Vagina (tissue), 2 donors: ENCODE measurements at regions not wholly inside any gene's neighbourhood (a gene's known extent, or its start where the extent isn't known, plus 50 kb on each side); places are given as distances from the start of the nearest gene placed in this dataset.

Source experiments
- DNase-seq, 2 donors: peaks; one replicate each; pipeline ENCODE4 v3.0.0-alpha.2; 2017; ENCODE audit errors: extremely low spot score in 2 of 2
- H3K27ac ChIP-seq: fragments of 200-600 bp; sonication (generic); one replicate; pipeline ENCODE4 v1.5.1; 2019
- H3K27me3 ChIP-seq: fragments of 200-600 bp; sonication (generic); one replicate; pipeline ENCODE4 v1.5.1; 2019
- H3K36me3 ChIP-seq, 2 donors: fragments of 200-600 bp; sonication (generic); one replicate each; pipeline ENCODE4 v1.5.1; 2017 to 2019
- H3K4me1 ChIP-seq: fragments of 200-600 bp; sonication (generic); one replicate; pipeline ENCODE4 v1.5.1; 2019
- H3K4me3 ChIP-seq, 2 donors: fragments of 200-600 bp; sonication (generic); 1 replicate in 1 of 2; 2 replicates in 1 of 2; pipeline ENCODE4 v1.5.1; 2016 to 2019
- H3K9me3 ChIP-seq: fragments of 200-600 bp; sonication (generic); one replicate; pipeline ENCODE4 v1.5.1; 2019
- POLR2A ChIP-seq, 2 donors: fragments of 450-650 bp; IDR thresholded peaks; one replicate each; pipeline ENCODE4 v1.6.1; 2017; ENCODE audit warnings: antibody characterized with exemption in 2 of 2, mild to moderate bottlenecking in 2 of 2, moderate library complexity in 2 of 2
- POLR2AphosphoS5 ChIP-seq, 2 donors: sonication (generic); formaldehyde crosslinking; IDR thresholded peaks; one replicate each; pipeline ENCODE4 v1.9.0; 2017; ENCODE audit warnings: antibody characterized with exemption in 2 of 2, mild to moderate bottlenecking in 2 of 2, low read depth in 1 of 2; ENCODE audit not compliant: insufficient read depth in 1 of 2
- intact Hi-C: fragments of 100-400 bp; cut with DNase I; formaldehyde crosslinking; loops from one replicate; pipeline ENCODE4 v1.15.1; 2023
- TF ChIP-seq, protein P1 (sequence below), 3 experiments: fragments of 450-650 bp in 2 of 3; fragments of 200-600 bp in 1 of 3; sonication (generic) in 1 of 3; IDR thresholded peaks; one replicate each; pipeline ENCODE4 v1.5.1; 2017 to 2019; ENCODE audit warnings: antibody characterized with exemption in 3 of 3, mild to moderate bottlenecking in 2 of 3, moderate library complexity in 2 of 3

DNA sequence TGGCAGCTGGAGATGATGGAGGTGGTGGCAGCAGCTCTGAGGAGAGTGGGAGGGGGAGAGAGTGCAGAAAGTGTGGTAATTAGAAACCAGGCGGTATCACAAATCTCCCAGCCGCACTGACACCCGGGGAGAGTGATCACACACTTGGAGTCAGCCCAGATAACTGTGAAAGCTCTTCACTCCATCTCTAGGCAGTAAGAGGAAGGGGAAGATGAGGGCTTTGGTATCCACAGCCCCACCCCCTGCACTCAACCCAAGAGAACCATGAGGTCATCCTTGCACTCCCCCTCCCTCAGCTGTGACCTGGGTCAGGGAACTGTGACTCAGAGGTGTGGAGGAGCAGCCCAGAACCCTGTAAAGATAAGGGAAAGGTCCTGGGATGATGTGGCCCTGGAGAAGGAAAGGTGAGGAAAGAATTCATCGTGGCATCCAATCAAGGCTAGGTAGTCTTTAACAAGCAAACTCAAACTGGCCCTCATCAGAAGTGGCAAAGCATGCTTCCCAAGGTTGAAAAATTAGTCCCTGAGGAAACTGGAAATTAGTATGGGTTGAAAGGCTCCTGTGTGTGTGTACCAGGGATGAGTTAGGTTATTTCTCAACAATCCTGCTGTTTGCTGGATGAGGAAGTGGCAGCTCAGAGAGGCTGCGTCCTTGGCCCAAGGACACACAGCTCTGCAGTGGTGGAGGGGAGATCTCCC, 111.0 kb upstream of the LHX5 start:
- no peak overlapping the region for H3K27ac ChIP-seq
- intact Hi-C loops, result no loop called here
- no peaks in the 10 kb centered on the region for H3K36me3 ChIP-seq
- DNase-seq, result no peak
- no peaks in the 10 kb centered on the region for H3K9me3 ChIP-seq
- no peaks in the 10 kb centered on the region for H3K4me1 ChIP-seq
- TF ChIP-seq POLR2AphosphoS5 (IDR thresholded peaks at IDR 0.05; ENCODE audit: insufficient read depth in 1 of 2, low read depth in 1 of 2) (no peak), POLR2A (IDR thresholded peaks at IDR 0.05) (no peak)
- TF ChIP-seq, protein P1, sequence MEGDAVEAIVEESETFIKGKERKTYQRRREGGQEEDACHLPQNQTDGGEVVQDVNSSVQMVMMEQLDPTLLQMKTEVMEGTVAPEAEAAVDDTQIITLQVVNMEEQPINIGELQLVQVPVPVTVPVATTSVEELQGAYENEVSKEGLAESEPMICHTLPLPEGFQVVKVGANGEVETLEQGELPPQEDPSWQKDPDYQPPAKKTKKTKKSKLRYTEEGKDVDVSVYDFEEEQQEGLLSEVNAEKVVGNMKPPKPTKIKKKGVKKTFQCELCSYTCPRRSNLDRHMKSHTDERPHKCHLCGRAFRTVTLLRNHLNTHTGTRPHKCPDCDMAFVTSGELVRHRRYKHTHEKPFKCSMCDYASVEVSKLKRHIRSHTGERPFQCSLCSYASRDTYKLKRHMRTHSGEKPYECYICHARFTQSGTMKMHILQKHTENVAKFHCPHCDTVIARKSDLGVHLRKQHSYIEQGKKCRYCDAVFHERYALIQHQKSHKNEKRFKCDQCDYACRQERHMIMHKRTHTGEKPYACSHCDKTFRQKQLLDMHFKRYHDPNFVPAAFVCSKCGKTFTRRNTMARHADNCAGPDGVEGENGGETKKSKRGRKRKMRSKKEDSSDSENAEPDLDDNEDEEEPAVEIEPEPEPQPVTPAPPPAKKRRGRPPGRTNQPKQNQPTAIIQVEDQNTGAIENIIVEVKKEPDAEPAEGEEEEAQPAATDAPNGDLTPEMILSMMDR (IDR thresholded peaks at IDR 0.05), result no peak
- H3K4me3 ChIP-seq, result no peak overlapping the region
- H3K27me3 ChIP-seq, result no peaks in the 10 kb centered on the region

DNA sequence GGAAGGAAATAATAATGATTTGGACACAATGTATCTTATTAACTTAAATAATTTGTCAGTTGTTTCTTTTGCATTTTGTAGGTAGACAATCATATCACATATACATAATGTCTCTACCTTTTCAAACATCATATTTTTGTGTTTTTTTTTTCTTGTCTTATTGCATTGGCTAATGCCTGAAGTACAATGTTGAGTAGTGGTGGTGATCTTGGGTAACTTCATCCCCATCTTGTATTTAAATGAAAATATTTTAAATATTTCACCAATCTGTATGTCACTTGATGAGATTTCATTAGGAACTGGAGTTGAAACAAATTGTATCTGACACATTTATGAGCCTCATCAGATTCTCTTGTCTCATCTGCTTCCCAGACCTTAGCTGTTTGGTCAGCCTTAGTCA, 109.7 kb upstream of the LHX5 start:
- no peaks in the 10 kb centered on the region for H3K36me3 ChIP-seq
- no peak for TF ChIP-seq POLR2AphosphoS5 (IDR thresholded peaks at IDR 0.05; ENCODE audit: insufficient read depth in 1 of 2, low read depth in 1 of 2)
- TF ChIP-seq, protein P1 (IDR thresholded peaks at IDR 0.05), result no peak
- no peak for TF ChIP-seq POLR2A (IDR thresholded peaks at IDR 0.05)
- H3K27ac ChIP-seq, result no peak overlapping the region
- H3K27me3 ChIP-seq, result no peaks in the 10 kb centered on the region
- H3K4me3 ChIP-seq, result no peak overlapping the region
- DNase-seq, result no peak
- H3K9me3 ChIP-seq, result no peaks in the 10 kb centered on the region
- intact Hi-C loops, result no loop called here
- no peaks in the 10 kb centered on the region for H3K4me1 ChIP-seq

DNA sequence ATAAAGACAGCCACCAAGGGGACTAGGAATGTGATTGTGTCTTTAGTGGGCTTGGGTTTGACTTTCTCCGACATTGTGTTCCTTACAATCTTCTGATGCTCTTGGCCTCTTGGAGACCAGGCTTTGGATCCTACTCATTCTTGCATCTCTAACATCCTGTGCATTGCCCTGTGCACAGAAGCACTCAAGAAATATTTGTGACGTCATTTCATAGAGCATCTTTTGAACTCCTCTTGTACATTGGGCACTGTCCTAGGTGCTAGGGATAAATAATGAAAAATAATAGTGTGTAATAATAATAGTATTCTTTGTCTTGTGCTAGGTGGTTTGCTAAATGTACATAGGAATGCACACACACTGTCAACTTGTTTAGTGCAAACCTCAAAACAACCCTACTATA, 108.8 kb upstream of the LHX5 start:
- no peak overlapping the region for H3K27ac ChIP-seq
- H3K27me3 ChIP-seq, result no peaks in the 10 kb centered on the region
- H3K36me3 ChIP-seq, result no peaks in the 10 kb centered on the region
- H3K4me3 ChIP-seq, result no peak overlapping the region
- TF ChIP-seq, protein P1 (IDR thresholded peaks at IDR 0.05), result no peak
- TF ChIP-seq POLR2A (IDR thresholded peaks at IDR 0.05) (no peak), POLR2AphosphoS5 (IDR thresholded peaks at IDR 0.05; ENCODE audit: insufficient read depth in 1 of 2, low read depth in 1 of 2) (no peak)
- no peaks in the 10 kb centered on the region for H3K4me1 ChIP-seq
- H3K9me3 ChIP-seq, result no peaks in the 10 kb centered on the region
- intact Hi-C loops, result no loop called here
- no peak for DNase-seq

DNA sequence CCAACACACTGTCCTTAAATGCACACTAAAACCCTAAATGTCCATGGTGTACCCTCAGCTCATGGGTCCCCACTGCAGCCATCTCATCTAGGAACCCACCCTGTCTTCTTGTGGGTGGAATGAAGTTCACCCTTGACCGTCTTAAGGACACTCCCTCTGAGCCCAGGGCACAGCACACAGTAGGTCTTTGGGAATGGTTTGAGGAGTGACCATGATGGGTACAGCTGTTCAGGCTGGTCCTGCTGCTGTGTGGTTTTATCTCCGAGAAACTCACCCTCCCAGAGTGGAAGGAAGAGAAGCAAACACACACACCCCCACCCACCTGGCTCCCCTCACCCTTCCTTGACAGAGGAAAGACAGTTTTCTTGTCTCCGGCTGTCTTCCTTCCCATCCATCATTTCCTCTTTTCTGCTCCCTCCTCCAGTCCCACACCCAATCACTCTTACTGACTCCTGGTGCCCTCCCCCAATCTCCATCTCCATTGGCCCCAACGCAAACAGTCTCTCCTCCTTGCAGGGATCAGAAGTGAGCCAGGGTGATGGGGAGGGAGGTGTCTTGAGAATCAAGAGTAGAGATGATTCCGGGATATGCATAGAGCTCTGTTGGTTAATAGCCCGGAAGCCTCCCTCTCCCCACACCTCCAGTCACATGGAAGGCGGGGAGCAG, 105.9 kb upstream of the LHX5 start:
- no peak overlapping the region for H3K27ac ChIP-seq
- TF ChIP-seq, protein P1 (IDR thresholded peaks at IDR 0.05), result no peak
- TF ChIP-seq POLR2A (IDR thresholded peaks at IDR 0.05), result no peak
- no peak for TF ChIP-seq POLR2AphosphoS5 (IDR thresholded peaks at IDR 0.05; ENCODE audit: insufficient read depth in 1 of 2, low read depth in 1 of 2)
- H3K9me3 ChIP-seq, result no peaks in the 10 kb centered on the region
- DNase-seq, result no peak
- no peak overlapping the region for H3K4me3 ChIP-seq
- H3K36me3 ChIP-seq, result no peaks in the 10 kb centered on the region
- intact Hi-C loops, result no loop called here
- no peaks in the 10 kb centered on the region for H3K27me3 ChIP-seq
- no peaks in the 10 kb centered on the region for H3K4me1 ChIP-seq

DNA sequence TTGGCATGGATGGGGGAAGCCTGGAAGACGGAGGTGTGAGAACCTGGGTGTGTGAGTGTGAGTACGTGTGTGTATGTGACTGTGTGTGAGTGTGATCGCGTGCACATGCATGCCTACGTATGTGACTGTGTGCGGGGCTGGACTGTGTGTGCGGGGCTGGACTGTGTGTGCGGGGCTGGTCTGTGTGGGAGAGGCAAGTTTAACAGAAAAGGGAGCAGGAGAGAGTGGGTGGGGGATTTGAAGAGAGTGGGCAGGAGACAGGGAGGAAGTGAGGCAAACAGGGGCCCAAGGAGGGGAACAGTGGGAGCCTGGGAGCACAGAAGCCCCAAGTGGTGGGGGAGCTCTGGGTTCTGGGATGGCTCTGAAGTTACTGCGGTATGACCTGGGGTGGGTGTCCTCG, 103.7 kb upstream of the LHX5 start:
- H3K36me3 ChIP-seq, result no peaks in the 10 kb centered on the region
- no peak overlapping the region for H3K4me3 ChIP-seq
- intact Hi-C loops, result no loop called here
- H3K4me1 ChIP-seq, result no peaks in the 10 kb centered on the region
- H3K27me3 ChIP-seq, result no peaks in the 10 kb centered on the region
- no peak overlapping the region for H3K27ac ChIP-seq
- H3K9me3 ChIP-seq, result no peaks in the 10 kb centered on the region
- TF ChIP-seq, protein P1 (IDR thresholded peaks at IDR 0.05), result no peak
- TF ChIP-seq POLR2AphosphoS5 (IDR thresholded peaks at IDR 0.05; ENCODE audit: insufficient read depth in 1 of 2, low read depth in 1 of 2) (no peak), POLR2A (IDR thresholded peaks at IDR 0.05) (no peak)
- no peak for DNase-seq
